ENCODE measurements at regions not wholly inside any gene's neighbourhood (a gene's known extent, or its start where the extent isn't known, plus 50 kb on each side); places are given as distances from the start of the nearest gene placed in this dataset.
"Not testable (repeated sequence)": the region's sequence is repeated elsewhere in the genome, so short reads cannot be mapped to it uniquely, and the experiment has no call there.

DNA sequence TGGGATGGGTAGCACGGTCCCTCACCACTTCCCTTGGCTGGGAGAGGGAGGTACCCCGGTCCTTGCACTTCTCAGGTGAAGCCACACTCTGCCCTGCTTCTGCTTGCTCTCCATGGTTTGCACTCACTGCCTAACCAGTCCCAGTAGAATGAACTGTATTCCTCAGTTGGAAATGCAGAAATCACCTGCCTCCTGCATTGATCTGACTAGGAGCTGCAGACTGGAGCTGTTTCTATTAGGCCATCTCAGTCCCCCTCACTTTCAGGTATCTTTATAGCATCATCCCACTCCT is 264.9 kb downstream of the ZWINT start:
- no peak overlapping the region for H3K4me3 ChIP-seq (ENCODE audit: low read length)
- H3K4me1 ChIP-seq (ENCODE audit: control insufficient read depth, insufficient read depth, low read length): no peaks in the 10 kb centered on the region
- H3K36me3 ChIP-seq (ENCODE audit: control insufficient read depth, insufficient read depth, low read length): no peaks in the 10 kb centered on the region
- H3K9me3 ChIP-seq (ENCODE audit: control insufficient read depth, low read length): no peaks in the 10 kb centered on the region
- H3K9ac ChIP-seq (ENCODE audit: low read length): no peak overlapping the region
- no peaks in the 10 kb centered on the region for H3K27me3 ChIP-seq (ENCODE audit: control insufficient read depth, insufficient read depth, low read length)

DNA sequence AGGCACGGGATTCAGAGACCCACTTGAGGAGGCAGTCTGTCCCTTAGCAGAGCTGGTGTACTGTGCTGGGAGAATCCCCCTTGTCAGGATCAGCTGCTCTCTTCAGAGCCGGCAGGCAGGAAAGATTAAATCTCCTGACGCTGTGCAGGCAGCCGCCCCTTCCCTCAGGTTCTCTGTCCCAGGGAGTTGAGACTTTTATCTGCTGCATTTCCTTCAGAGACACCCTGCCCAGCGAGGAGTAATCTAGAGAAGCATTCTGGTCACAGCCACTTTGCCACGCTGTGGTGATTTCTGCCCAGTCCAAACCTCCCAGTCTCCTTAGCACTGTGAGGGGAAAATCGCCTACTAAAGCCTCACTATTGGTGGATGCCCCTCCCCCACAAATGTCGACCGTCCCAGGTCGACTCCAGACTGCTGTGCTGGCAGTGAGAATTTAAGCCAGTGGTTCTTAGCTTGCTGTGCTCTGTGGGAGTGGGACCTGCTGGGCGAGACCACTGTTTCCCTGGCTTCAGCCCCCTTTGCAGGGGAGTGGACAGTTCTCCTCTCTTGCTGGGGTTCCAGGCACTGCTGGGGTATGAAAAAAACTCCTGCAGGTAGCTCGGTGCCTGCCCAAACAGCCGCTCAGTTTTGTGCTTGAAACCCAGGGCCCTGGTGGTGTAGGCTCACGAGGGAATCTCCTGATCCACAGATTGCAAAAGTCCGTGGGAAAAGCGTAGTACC is 265.4 kb downstream of the ZWINT start:
- no peaks in the 10 kb centered on the region for H3K4me1 ChIP-seq (ENCODE audit: control insufficient read depth, insufficient read depth, low read length)

GRCh38 chr10:56093645-56094044 is 267.4 kb downstream of the ZWINT start:
- not testable (repeated sequence) for H3K4me3 ChIP-seq (ENCODE audit: low read length); H3K36me3 ChIP-seq (ENCODE audit: control insufficient read depth, insufficient read depth, low read length); H3K4me1 ChIP-seq (ENCODE audit: control insufficient read depth, insufficient read depth, low read length); H3K9ac ChIP-seq (ENCODE audit: low read length); H3K9me3 ChIP-seq (ENCODE audit: control insufficient read depth, low read length); H3K27me3 ChIP-seq (ENCODE audit: control insufficient read depth, insufficient read depth, low read length)

More for the DNA sequence above, 265.4 kb downstream of the ZWINT start:
- no peaks in the 10 kb centered on the region for H3K27me3 ChIP-seq (ENCODE audit: control insufficient read depth, insufficient read depth, low read length)
- H3K4me3 ChIP-seq (ENCODE audit: low read length): no peak overlapping the region
- H3K9ac ChIP-seq (ENCODE audit: low read length): no peak overlapping the region
- H3K9me3 ChIP-seq (ENCODE audit: control insufficient read depth, low read length): no peaks in the 10 kb centered on the region
- H3K36me3 ChIP-seq (ENCODE audit: control insufficient read depth, insufficient read depth, low read length): no peaks in the 10 kb centered on the region

DNA sequence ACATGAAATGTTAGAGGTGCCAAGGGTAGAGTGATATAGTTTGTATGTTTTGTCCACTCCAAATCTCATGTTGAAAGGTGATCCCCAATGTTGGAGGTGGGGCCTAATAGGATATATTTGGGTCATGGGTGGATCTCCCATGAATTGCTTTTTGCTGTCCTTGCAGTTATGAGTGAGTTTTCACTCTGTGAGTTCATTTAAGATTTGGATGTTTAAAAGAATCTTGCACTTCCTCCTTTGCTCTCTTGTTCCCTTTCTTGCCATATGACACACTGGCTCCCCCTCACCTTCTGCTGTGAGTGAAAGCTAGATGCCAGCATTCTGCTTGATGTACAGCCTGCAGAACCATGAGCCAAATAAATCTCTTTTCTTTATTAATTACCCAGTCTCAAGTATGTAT is 269.2 kb downstream of the ZWINT start:
- H3K27me3 ChIP-seq (ENCODE audit: control insufficient read depth, insufficient read depth, low read length): no peaks in the 10 kb centered on the region
- H3K4me1 ChIP-seq (ENCODE audit: control insufficient read depth, insufficient read depth, low read length): no peaks in the 10 kb centered on the region
- H3K9me3 ChIP-seq (ENCODE audit: control insufficient read depth, low read length): no peaks in the 10 kb centered on the region
- H3K9ac ChIP-seq (ENCODE audit: low read length): no peak overlapping the region
- H3K36me3 ChIP-seq (ENCODE audit: control insufficient read depth, insufficient read depth, low read length): no peaks in the 10 kb centered on the region
- H3K4me3 ChIP-seq (ENCODE audit: low read length): no peak overlapping the region

GRCh38 chr10:56090914-56091540 is 270.0 kb downstream of the ZWINT start:
- H3K4me1 ChIP-seq (ENCODE audit: control insufficient read depth, insufficient read depth, low read length): no peaks in the 10 kb centered on the region
- no peak overlapping the region for H3K9ac ChIP-seq (ENCODE audit: low read length)
- H3K27me3 ChIP-seq (ENCODE audit: control insufficient read depth, insufficient read depth, low read length): no peaks in the 10 kb centered on the region
- H3K4me3 ChIP-seq (ENCODE audit: low read length): no peak overlapping the region
- no peaks in the 10 kb centered on the region for H3K9me3 ChIP-seq (ENCODE audit: control insufficient read depth, low read length)
- H3K36me3 ChIP-seq (ENCODE audit: control insufficient read depth, insufficient read depth, low read length): no peaks in the 10 kb centered on the region

- Histone ChIP-seq H3K4me3 (ENCODE audit: low read length) (no peak overlapping the region), H3K9ac (ENCODE audit: low read length) (no peak overlapping the region), H3K27me3 (ENCODE audit: control insufficient read depth, insufficient read depth, low read length) (no peaks in the 10 kb centered on the region), H3K9me3 (ENCODE audit: control insufficient read depth, low read length) (no peaks in the 10 kb centered on the region), H3K4me1 (ENCODE audit: control insufficient read depth, insufficient read depth, low read length) (no peaks in the 10 kb centered on the region), H3K36me3 (ENCODE audit: control insufficient read depth, insufficient read depth, low read length) (no peaks in the 10 kb centered on the region)
Measured at GRCh38 chr10:56085406-56086122, 275.5 kb downstream of the ZWINT start.

GRCh38 chr10:56082169-56082568 is 278.9 kb downstream of the ZWINT start:
- H3K4me3 ChIP-seq (ENCODE audit: low read length): no peak overlapping the region
- H3K27me3 ChIP-seq (ENCODE audit: control insufficient read depth, insufficient read depth, low read length): no peaks in the 10 kb centered on the region
- H3K4me1 ChIP-seq (ENCODE audit: control insufficient read depth, insufficient read depth, low read length): no peaks in the 10 kb centered on the region
- H3K9ac ChIP-seq (ENCODE audit: low read length): no peak overlapping the region
- H3K36me3 ChIP-seq (ENCODE audit: control insufficient read depth, insufficient read depth, low read length): no peaks in the 10 kb centered on the region
- no peaks in the 10 kb centered on the region for H3K9me3 ChIP-seq (ENCODE audit: control insufficient read depth, low read length)

- no peaks in the 10 kb centered on the region for H3K9me3 ChIP-seq (ENCODE audit: control insufficient read depth, low read length)
- no peak overlapping the region for H3K4me3 ChIP-seq (ENCODE audit: low read length)
- H3K36me3 ChIP-seq (ENCODE audit: control insufficient read depth, insufficient read depth, low read length): no peaks in the 10 kb centered on the region
- H3K4me1 ChIP-seq (ENCODE audit: control insufficient read depth, insufficient read depth, low read length): no peaks in the 10 kb centered on the region
- H3K9ac ChIP-seq (ENCODE audit: low read length): no peak overlapping the region
- no peaks in the 10 kb centered on the region for H3K27me3 ChIP-seq (ENCODE audit: control insufficient read depth, insufficient read depth, low read length)
Measured at GRCh38 chr10:56068473-56069263, 292.4 kb downstream of the ZWINT start.

DNA sequence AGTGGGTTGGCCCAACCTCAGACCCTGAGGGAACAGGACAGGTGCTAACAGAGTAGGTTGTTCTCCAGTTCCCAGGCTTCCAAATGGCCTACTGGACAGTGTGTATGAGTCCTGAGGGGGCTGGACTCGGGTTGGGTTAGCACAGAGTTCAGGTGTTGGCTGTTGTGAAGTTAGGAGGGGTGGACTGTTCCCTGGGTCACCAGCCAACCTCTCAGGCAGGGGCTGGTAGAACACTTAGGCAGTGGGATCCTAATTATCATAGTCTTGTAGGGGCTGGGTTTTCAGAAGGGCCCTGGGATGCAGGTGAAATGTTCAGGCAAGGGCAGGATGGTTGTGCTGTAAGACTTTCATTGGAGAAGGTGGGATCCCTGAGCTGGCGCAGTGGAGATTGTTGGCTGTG is 293.0 kb downstream of the ZWINT start:
- H3K9me3 ChIP-seq (ENCODE audit: control insufficient read depth, low read length): no peaks in the 10 kb centered on the region
- H3K4me1 ChIP-seq (ENCODE audit: control insufficient read depth, insufficient read depth, low read length): no peaks in the 10 kb centered on the region
- no peak overlapping the region for H3K4me3 ChIP-seq (ENCODE audit: low read length)
- no peaks in the 10 kb centered on the region for H3K36me3 ChIP-seq (ENCODE audit: control insufficient read depth, insufficient read depth, low read length)
- H3K27me3 ChIP-seq (ENCODE audit: control insufficient read depth, insufficient read depth, low read length): no peaks in the 10 kb centered on the region
- no peak overlapping the region for H3K9ac ChIP-seq (ENCODE audit: low read length)

GRCh38 chr10:56063642-56064041 is 297.4 kb downstream of the ZWINT start:
- Histone ChIP-seq H3K27me3 (ENCODE audit: control insufficient read depth, insufficient read depth, low read length) (no peaks in the 10 kb centered on the region), H3K9ac (ENCODE audit: low read length) (no peak overlapping the region), H3K36me3 (ENCODE audit: control insufficient read depth, insufficient read depth, low read length) (no peaks in the 10 kb centered on the region), H3K9me3 (ENCODE audit: control insufficient read depth, low read length) (no peaks in the 10 kb centered on the region), H3K4me1 (ENCODE audit: control insufficient read depth, insufficient read depth, low read length) (no peaks in the 10 kb centered on the region), H3K4me3 (ENCODE audit: low read length) (no peak overlapping the region)

GRCh38 chr10:56057860-56058259 is 303.2 kb downstream of the ZWINT start:
- Histone ChIP-seq H3K9me3 (ENCODE audit: control insufficient read depth, low read length) (no peaks in the 10 kb centered on the region), H3K9ac (ENCODE audit: low read length) (no peak overlapping the region), H3K4me1 (ENCODE audit: control insufficient read depth, insufficient read depth, low read length) (no peaks in the 10 kb centered on the region), H3K4me3 (ENCODE audit: low read length) (no peak overlapping the region), H3K27me3 (ENCODE audit: control insufficient read depth, insufficient read depth, low read length) (no peaks in the 10 kb centered on the region), H3K36me3 (ENCODE audit: control insufficient read depth, insufficient read depth, low read length) (no peaks in the 10 kb centered on the region)

GRCh38 chr10:56035489-56035888 is 325.6 kb downstream of the ZWINT start:
- no peak overlapping the region for H3K9ac ChIP-seq (ENCODE audit: low read length)
- H3K4me1 ChIP-seq (ENCODE audit: control insufficient read depth, insufficient read depth, low read length): no peaks in the 10 kb centered on the region
- no peaks in the 10 kb centered on the region for H3K36me3 ChIP-seq (ENCODE audit: control insufficient read depth, insufficient read depth, low read length)
- H3K9me3 ChIP-seq (ENCODE audit: control insufficient read depth, low read length): no peaks in the 10 kb centered on the region
- no peak overlapping the region for H3K4me3 ChIP-seq (ENCODE audit: low read length)
- H3K27me3 ChIP-seq (ENCODE audit: control insufficient read depth, insufficient read depth, low read length): no peaks in the 10 kb centered on the region
